ENCODE measurements at regions not wholly inside any gene's neighbourhood (a gene's known extent, or its start where the extent isn't known, plus 50 kb on each side); places are given as distances from the start of the nearest gene placed in this dataset.

DNA sequence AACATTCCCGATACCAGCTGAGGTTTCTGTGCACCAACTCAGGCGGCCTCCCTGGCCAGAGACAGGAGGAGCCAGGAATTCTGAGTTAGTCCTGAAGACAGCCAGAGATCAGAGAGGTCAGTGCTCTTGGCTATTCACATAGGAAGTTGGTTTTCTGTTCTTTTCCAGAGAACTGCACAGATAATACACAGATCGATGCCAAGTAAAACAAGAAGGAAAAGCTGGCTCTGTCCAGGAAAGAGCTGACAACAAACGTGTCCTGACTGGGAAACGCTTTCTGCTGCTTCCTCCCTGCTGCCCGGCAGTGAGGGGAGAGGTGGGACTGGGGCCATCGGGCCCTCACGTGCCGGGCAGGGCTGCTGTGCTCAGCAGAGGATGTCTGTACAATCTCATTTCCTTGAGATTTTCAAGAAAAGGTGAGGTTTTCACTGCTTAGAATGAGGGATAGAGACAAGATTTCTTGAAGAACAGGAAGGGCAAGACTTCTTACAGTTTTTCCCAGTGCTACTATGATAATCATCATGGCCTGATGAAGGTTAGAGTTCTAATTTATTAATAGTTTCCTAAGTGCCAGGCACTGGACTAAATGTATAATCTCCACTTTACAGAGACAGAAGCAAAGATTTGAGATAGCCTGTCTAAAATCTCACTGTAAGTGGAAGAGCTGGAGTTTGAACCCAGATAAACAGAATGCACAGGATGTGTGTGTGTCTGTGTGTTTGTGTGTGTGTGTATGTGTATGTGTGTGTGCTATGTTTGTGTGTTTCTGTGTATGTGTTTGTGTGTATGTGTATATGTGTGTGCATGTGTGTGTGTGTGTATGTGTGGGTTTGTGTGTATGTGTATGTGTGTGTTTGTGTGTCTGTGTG lies 211.0 kb upstream of the RAB4A start:
- TF ChIP-seq, protein P1, sequence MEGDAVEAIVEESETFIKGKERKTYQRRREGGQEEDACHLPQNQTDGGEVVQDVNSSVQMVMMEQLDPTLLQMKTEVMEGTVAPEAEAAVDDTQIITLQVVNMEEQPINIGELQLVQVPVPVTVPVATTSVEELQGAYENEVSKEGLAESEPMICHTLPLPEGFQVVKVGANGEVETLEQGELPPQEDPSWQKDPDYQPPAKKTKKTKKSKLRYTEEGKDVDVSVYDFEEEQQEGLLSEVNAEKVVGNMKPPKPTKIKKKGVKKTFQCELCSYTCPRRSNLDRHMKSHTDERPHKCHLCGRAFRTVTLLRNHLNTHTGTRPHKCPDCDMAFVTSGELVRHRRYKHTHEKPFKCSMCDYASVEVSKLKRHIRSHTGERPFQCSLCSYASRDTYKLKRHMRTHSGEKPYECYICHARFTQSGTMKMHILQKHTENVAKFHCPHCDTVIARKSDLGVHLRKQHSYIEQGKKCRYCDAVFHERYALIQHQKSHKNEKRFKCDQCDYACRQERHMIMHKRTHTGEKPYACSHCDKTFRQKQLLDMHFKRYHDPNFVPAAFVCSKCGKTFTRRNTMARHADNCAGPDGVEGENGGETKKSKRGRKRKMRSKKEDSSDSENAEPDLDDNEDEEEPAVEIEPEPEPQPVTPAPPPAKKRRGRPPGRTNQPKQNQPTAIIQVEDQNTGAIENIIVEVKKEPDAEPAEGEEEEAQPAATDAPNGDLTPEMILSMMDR (IDR thresholded peaks at IDR 0.05): no peak
- ATAC-seq: peak; percentile 41
- Histone ChIP-seq H3K27ac (peak overlapping the region; percentile 27), H3K4me3 (no peak overlapping the region), H3K4me1 (peaks cover 20% of the 10 kb centered on the region), H3K9me3 (no peaks in the 10 kb centered on the region), H3K27me3 (no peaks in the 10 kb centered on the region), H3K36me3 (no peaks in the 10 kb centered on the region)
- DNase-seq: no peak
- intact Hi-C loops (cut with DNase I): no loop called here

DNA sequence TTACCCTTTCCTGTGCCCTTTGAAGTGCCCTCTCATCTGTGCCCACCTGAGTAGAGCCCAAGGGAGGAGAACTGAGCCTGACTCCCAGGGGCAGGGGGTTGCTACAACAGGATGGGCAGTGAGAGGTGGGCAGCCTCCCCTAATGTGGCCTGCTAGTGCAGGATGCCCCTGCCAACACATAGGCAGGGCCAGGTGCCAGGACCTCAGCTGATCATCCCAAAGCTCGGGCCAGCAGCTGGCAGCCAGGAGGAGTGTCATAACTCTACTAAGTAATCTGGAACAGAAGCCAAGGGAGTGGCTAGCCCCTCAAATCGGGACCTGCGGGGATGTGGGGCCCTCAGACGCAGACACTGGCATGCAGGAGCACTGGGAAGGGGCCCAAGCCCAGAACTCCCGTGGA lies 208.8 kb upstream of the RAB4A start:
- Histone ChIP-seq H3K27ac (no peak overlapping the region), H3K4me1 (peaks cover 20% of the 10 kb centered on the region), H3K4me3 (no peak overlapping the region), H3K36me3 (no peaks in the 10 kb centered on the region), H3K27me3 (no peaks in the 10 kb centered on the region), H3K9me3 (no peaks in the 10 kb centered on the region)
- intact Hi-C loops (cut with DNase I): no loop called here
- DNase-seq (no peak), ATAC-seq (no peak)
- TF ChIP-seq, protein P1 (IDR thresholded peaks at IDR 0.05): no peak

DNA sequence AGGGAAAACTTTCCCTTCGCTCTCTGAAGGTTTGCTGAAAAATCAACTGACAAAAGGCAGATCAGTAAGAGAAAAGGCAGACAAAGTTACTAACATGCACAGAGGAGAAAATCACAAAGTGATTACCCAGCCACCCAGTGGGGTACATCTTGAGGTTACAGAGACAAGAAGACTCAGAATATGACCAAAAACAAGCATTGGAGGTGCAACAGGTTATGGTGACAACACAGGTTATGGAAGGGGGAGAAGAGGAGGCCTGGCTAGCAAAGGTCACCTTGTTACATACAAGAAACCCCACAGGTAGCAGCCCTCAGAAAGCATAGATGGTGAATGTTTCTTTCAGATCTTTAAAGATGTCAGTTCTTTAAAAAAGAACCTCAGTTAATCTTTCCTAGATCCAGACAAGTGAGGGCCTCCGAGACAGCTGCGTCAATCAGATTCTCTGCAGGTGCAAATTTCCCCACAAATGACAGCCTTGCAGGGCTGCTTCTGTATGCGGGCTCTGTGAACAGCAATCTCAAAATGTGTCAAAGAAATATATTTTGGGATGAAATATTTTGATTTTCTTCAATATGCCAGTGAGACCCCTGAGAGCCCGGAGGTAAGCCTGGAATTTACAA lies 207.6 kb upstream of the RAB4A start:
- Histone ChIP-seq H3K4me3 (no peak overlapping the region), H3K27me3 (no peaks in the 10 kb centered on the region), H3K9me3 (no peaks in the 10 kb centered on the region), H3K36me3 (no peaks in the 10 kb centered on the region), H3K27ac (no peak overlapping the region), H3K4me1 (peaks cover 31% of the 10 kb centered on the region)
- DNase-seq (no peak), ATAC-seq (no peak)
- TF ChIP-seq, protein P1 (IDR thresholded peaks at IDR 0.05): no peak
- intact Hi-C loops (cut with DNase I): no loop called here

DNA sequence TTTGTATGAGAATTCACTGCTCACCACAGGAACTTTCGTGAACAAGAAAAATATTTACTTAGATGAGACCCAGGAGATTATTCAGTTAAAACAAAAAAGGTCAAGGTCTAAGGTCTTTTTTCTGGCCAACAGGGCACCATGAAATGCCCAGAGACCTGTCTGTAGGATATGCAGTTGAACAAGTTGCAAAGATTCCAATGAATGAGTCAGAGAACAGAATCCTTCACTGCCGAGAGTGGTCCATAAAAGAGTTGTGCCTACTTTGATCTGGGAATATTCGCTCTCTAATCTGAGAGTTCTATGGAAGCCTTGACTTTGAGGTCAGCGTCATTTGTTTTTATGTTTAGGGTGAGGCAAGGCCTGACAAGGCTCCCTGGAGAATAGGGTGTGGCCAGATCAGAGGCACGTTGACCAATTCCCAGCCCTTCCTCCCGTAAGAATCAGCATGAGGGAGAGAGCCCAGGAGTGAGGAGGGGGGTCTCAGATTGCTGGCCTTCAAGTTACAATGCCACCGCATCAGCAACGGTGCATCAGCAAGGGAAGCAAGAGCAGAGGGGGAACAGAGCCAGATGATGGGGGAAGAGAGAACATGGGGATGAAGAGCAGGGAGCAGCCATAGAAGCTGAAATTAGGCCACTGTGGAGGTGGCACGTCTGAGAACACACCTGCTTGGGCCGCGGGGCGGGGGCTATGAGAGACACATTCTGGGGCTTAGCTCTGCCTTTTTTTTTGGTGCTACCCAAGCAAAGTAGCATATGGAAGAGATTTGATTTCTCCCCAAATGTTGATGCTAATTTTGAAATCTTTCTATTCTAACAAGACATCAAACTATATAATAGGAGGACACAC lies 206.4 kb upstream of the RAB4A start:
- DNase-seq: no peak
- H3K4me1 ChIP-seq: peaks cover 23% of the 10 kb centered on the region
- no peak overlapping the region for H3K4me3 ChIP-seq
- no peak overlapping the region for H3K27ac ChIP-seq
- no peaks in the 10 kb centered on the region for H3K27me3 ChIP-seq
- no peak for ATAC-seq
- TF ChIP-seq, protein P1 (IDR thresholded peaks at IDR 0.05): no peak
- H3K9me3 ChIP-seq: no peaks in the 10 kb centered on the region
- intact Hi-C loops (cut with DNase I): no loop called here
- H3K36me3 ChIP-seq: no peaks in the 10 kb centered on the region

DNA sequence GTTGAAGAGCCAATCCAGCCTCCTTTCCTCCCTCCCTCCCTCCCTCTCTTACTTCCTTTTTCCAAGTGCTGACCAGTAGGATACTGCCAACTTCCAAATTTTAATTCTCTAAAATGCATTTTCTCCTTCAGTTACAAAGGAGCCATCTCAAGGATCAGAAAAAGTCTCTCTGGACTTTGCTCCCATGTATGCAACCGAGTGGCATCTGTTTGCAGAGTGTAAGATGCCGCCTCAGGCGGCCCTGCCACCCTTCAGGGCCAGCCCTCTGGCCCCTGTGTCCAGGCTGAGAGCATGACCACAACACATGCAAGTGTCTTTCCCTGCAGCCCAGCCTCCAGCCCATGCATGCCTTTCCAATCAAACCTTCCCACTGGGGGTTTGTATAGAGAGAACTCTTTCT lies 205.3 kb upstream of the RAB4A start:
- no peak overlapping the region for H3K4me3 ChIP-seq
- no peaks in the 10 kb centered on the region for H3K9me3 ChIP-seq
- no peaks in the 10 kb centered on the region for H3K36me3 ChIP-seq
- TF ChIP-seq, protein P1 (IDR thresholded peaks at IDR 0.05): no peak
- DNase-seq (no peak), ATAC-seq (no peak)
- intact Hi-C loops (cut with DNase I): no loop called here
- H3K27ac ChIP-seq: no peak overlapping the region
- H3K27me3 ChIP-seq: no peaks in the 10 kb centered on the region
- peaks cover 26% of the 10 kb centered on the region for H3K4me1 ChIP-seq

Measured in upper lobe of right lung (tissue), 1 donor.